DOHH2 (cell line): ENCODE measurements at regions not wholly inside any gene's neighbourhood (a gene's known extent, or its start where the extent isn't known, plus 50 kb on each side); places are given as distances from the start of the nearest gene placed in this dataset.

ENCODE experiments used
- EZH2phosphoT487 ChIP-seq: fragments of 200-600 bp; sonication (generic); IDR thresholded peaks from 2 replicates; pipeline ENCODE4 v1.6.1; 2017; ENCODE audit warnings: borderline replicate concordance, mild to moderate bottlenecking, antibody characterized with exemption, low read length, moderate library complexity, mixed read lengths
- TF ChIP-seq, protein P1 (sequence below): fragments of 200-600 bp; sonication (generic); IDR thresholded peaks from one replicate; pipeline ENCODE4 v1.5.1; 2014; ENCODE audit warnings: antibody characterized with exemption, mild to moderate bottlenecking, low read depth, low read length; ENCODE audit not compliant: poor library complexity, severe bottlenecking

- TF ChIP-seq, protein P1, sequence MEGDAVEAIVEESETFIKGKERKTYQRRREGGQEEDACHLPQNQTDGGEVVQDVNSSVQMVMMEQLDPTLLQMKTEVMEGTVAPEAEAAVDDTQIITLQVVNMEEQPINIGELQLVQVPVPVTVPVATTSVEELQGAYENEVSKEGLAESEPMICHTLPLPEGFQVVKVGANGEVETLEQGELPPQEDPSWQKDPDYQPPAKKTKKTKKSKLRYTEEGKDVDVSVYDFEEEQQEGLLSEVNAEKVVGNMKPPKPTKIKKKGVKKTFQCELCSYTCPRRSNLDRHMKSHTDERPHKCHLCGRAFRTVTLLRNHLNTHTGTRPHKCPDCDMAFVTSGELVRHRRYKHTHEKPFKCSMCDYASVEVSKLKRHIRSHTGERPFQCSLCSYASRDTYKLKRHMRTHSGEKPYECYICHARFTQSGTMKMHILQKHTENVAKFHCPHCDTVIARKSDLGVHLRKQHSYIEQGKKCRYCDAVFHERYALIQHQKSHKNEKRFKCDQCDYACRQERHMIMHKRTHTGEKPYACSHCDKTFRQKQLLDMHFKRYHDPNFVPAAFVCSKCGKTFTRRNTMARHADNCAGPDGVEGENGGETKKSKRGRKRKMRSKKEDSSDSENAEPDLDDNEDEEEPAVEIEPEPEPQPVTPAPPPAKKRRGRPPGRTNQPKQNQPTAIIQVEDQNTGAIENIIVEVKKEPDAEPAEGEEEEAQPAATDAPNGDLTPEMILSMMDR = no peak
- TF ChIP-seq EZH2phosphoT487 = no peak
Observed at GRCh38 chr5:4549351-4549750, 590.8 kb upstream of the ADAMTS16 start.
